GM21515 (cell line): ENCODE measurements at regions not wholly inside any gene's neighbourhood (a gene's known extent, or its start where the extent isn't known, plus 50 kb on each side); places are given as distances from the start of the nearest gene placed in this dataset.

Source experiments
- ATAC-seq: cut with Tn5 transposase; IDR thresholded peaks from one replicate; pipeline ENCODE4 v1.9.1; 2021; ENCODE audit not compliant: unreplicated experiment

- ATAC-seq, result no peak
Observed at GRCh38 chr5:61735531-61735930, 403.5 kb downstream of the ZSWIM6 start.

- no peak for ATAC-seq
Observed at GRCh38 chr5:61735995-61736394, 403.9 kb downstream of the ZSWIM6 start.

DNA sequence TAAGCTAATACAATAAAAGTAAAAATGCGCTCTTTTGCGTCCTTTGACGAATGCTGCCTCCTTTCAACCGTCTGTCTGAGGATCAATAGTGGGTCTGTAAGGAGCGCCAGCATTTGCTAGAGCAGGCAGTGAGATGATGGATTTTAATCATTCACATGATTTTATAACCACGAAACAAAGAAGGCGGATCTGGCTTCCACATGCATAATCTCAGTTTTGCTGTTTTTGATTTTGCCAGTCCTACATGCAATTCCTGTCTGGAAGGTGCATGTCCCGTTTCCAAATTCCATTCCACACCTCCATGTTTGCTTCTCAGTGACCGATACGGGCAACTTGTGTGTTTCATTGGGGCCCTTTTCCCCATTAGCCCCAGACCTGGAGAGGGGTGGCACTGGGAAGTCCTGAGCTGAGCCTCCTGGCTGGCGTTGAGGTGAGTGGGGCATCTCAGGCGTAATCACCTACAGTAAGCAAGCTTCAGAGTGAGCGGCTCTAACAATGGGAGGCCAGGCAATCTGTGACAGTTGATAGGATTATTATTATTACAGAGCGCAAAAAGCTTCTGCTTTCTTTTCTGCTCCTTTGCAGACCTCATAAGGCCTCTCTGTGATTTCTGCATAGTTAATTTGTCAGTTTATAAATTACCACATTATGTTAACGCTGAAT, 405.4 kb downstream of the ZSWIM6 start:
- ATAC-seq, result no peak

DNA sequence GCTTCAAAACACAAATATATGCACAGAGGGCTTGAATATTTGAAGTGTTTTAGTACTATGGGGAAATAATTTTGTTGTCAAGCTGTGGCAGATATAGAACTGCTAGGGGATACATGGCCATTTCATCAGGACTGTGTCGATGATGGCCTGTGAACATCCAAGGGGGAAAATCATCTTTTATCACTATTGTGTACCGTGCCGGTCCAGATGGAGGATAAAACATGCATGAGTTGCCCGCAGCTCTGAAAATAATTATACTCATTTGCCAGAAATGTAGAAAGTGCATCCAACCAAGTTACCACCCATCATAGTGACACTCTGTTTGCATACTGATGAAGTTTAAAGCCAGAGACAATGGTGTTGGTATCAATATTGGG, 405.9 kb downstream of the ZSWIM6 start:
- no peak for ATAC-seq

DNA sequence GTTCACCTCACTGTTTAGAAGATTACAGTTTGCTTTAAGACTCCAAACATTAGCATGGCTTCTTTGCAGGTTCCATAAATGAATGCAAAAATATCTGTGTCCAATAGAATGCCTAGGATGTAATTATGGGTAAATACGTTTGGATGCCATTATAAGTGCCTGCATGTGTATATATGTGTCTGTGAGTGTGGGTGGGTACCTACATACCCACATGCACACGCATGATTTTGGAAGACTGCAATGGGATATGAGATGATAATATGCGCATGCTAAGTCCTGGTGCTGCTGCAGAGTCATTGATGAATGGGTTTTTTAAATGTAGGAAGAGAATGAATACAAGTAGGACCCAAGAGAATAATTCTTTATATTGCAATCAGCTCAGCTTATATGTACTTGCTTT, 406.4 kb downstream of the ZSWIM6 start:
- no peak for ATAC-seq

GRCh38 chr5:61744690-61745619, 412.9 kb downstream of the ZSWIM6 start:
- no peak for ATAC-seq

DNA sequence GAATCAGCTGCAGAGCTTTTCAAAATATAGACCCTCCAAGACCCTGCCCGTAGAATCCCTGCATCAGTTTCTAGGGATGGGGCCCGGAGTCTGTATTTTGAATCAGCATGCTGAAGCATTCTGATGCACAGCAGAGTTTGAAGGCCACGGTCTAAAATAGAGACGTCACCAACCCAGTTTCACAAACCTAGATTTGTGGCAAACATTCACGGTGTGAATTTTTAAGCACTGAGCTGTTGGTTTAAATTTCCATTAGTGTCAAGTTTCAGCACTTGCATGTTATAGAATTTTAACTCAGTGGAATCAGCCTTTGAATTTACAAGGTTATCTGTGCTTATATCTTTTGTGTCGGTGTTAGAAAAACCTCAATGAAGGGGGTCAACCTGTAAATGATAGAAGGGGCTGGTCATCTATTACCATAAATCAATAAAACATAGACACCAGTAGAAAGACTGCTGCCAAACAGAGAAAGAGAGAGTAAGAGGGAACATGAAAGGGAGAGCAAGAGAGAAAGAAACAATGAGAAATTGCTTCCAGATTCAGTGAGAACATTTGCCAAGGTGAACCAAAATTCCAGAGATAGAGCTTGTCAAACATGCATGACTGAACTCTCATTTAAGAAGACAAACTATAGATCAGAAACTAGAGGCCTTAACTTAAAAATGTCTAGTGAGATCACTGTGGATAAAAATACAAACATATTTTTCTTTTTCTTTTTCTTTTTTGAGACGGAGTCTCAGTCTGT, 414.9 kb downstream of the ZSWIM6 start:
- ATAC-seq, result no peak

DNA sequence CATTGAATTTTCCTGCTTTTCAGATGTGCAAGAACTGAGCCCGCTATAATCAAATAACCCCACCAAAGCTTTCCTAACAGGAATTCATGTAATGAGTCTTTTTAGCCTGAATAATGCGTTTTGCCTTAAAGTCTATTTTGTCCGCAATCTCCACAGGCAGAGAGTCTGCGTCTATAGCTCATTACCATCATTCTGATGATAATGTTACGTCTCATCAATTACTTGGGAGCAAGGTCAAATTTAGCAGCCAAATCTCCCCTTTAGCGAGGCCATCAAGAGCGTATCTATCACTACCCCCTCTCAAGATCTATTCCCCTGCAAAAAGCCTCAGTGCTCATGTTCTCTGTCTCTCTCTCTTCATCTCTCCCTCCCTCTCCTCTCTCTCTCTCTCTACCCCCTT, 416.1 kb downstream of the ZSWIM6 start:
- ATAC-seq, result no peak

- no peak for ATAC-seq
Observed at GRCh38 chr5:61748651-61749050, 416.6 kb downstream of the ZSWIM6 start.

GRCh38 chr5:61752588-61752987, 420.5 kb downstream of the ZSWIM6 start:
- ATAC-seq, result no peak

GRCh38 chr5:61754792-61755191, 422.7 kb downstream of the ZSWIM6 start:
- no peak for ATAC-seq

DNA sequence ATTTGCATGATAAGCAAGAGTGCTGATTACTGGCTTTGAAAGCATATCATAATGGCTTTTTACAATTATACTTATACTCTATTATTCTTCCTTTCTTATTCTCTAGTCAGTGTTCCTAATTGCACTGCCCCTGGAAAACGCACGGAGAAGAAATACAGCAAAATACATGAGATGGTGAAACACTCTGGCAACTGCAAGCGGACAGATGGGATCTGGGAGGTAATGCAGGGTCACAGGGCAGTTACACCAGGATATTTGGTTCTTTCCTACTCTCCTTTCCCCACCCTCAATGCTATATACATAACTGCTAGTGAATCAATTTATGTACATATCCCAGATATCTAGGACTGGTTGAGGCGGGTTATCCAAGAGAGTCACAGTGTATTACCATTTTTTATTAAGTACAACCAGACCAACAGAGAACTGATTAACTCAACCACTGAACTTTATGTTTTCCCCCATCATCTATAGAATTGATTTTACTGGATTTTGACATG, 423.7 kb downstream of the ZSWIM6 start:
- no peak for ATAC-seq

GRCh38 chr5:61758711-61759110, 426.7 kb downstream of the ZSWIM6 start:
- no peak for ATAC-seq

- ATAC-seq, result no peak
Observed at GRCh38 chr5:61765471-61765870, 433.4 kb downstream of the ZSWIM6 start.

- no peak for ATAC-seq
Observed at GRCh38 chr5:61766141-61766540, 434.1 kb downstream of the ZSWIM6 start.

DNA sequence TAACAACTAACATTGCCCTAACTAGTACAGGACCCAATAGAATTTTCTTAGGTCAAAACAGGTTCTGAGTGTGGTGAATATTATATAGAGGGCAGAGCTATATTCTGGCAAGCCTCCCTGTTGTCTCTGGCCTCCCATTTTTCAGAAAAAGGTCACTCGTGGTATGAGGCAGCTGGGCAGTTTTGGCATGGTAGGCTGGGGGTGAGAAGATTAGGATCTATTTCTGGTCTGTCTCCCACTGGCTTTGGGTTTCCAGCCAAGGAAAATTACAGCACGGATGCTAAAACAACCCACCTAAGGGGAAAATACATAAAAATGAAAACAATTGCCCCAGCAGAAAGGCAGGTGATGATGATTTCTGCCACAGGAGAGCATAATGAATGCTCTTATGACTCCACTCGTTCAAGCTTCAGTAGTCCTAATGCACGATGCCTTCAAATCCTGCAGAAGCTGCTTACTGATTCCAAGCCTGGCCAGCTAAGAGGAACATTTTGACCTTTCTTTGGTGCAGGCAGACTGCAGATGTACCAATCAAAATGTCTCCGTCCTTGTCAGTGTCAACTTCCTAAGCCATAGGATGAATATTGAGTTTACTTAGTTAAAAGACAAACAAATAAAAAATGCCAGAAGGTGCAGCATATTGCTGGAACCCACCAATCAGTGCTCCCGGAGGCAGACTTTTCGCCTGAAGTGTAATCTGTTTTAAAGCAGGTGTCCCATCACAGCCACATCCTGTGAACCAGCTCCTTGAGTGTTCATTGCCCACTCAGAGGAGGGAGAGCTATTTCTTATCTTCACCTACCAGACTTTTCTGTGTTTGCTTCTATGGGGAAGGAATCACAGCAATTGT, 435.4 kb downstream of the ZSWIM6 start:
- no peak for ATAC-seq

DNA sequence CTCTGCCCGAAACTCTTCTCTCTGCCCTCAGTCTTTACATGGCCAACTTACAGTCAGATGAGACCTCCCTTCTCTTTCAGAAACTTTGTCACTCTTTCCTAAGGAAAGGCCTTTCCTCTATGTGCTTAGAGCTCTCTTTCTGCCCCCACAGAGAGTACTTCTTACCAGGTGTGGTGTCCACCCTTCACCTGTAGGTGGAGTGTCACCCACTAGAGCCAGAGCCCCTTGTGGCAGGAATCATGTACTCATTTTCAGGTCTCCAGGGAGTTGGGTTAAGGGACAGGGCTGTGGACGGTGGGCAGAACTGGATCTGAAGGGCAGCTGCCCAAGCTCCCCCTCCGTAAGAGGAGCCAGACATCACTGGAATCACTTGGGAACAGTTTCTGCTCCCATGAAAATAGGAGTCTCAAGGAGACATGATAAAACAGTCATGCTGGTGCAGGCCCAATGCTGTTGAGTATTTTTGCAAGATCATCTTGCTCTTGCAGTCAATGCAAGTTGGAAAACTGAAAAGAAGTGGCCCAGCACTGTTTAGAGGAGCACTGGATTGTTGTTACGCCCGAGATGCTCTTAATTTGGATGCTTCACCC, 436.7 kb downstream of the ZSWIM6 start:
- peak; percentile 97 for ATAC-seq

DNA sequence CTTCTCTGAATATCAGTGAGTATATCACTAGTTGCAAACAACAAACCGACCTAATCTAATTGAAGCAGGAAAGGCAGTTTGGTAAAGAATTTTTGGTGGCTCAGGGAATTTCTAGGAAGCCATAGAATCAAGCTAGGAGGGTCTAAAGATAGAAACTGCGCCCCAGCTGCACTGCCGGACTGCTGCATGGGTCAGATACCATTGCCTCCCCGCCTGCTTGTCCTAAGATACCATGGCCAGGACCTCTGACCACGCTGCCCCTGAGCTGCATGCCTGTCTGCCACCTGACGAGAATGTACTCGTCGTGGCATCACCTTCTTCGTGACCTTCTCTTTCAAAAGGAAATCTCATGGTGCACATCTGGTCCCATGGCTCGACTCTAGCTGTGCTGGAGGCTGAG, 439.0 kb downstream of the ZSWIM6 start:
- ATAC-seq, result no peak

GRCh38 chr5:61771808-61772207, 439.8 kb downstream of the ZSWIM6 start:
- no peak for ATAC-seq

DNA sequence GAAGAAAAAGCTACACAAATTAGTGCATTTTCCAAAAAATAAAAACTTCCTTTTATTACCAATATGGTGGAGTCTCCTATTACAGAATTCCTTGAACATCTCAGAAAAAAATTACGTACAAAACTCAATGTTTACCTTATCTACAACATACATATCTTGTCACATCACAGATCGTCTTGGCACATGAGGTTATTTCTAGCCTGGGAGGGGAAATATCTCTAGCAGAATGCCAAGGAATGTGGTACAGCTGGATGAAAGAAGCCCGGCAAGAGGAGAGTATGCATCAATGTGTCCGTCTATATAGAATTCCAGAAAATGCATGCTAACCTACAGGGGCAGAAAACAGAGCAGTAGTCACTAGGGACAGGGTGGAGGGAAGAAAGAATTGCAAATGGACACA, 443.8 kb downstream of the ZSWIM6 start:
- ATAC-seq, result no peak
